Fibroblast of lung (primary cell): ENCODE measurements at regions not wholly inside any gene's neighbourhood (a gene's known extent, or its start where the extent isn't known, plus 50 kb on each side); places are given as distances from the start of the nearest gene placed in this dataset.
A peak's percentile ranks its signal among the peaks of the same experiment; 100 is the strongest.

ENCODE experiments used
- DNase-seq, 2 donors: peaks; one replicate each; pipeline versions ENCODE4 v3.0.0 to v3.0.0-alpha.2; 2010; ENCODE audit warnings: low read depth in 2 of 2
- H2AFZ ChIP-seq: 2 replicates; pipeline ENCODE4 v1.5.1; 2012; ENCODE audit warnings: low read length, control low read depth, inconsistent platforms
- H3K27ac ChIP-seq: 2 replicates; pipeline ENCODE4 v1.5.1; 2011; ENCODE audit warnings: low read length, control low read depth; ENCODE audit not compliant: insufficient read depth
- H3K27me3 ChIP-seq: 2 replicates; pipeline ENCODE4 v1.5.1; 2011; ENCODE audit warnings: mild to moderate bottlenecking, low read length; ENCODE audit not compliant: control insufficient read depth, insufficient read depth
- H3K36me3 ChIP-seq: 2 replicates; pipeline ENCODE4 v1.5.1; 2011; ENCODE audit warnings: low read length; ENCODE audit not compliant: control insufficient read depth, insufficient read depth
- H3K4me1 ChIP-seq: 2 replicates; pipeline ENCODE4 v1.5.1; 2011; ENCODE audit warnings: low read length; ENCODE audit not compliant: control insufficient read depth, insufficient read depth; ENCODE audit errors: extremely low read depth
- H3K4me2 ChIP-seq: 2 replicates; pipeline ENCODE4 v1.5.1; 2011; ENCODE audit warnings: low read length, control low read depth; ENCODE audit not compliant: insufficient read depth; ENCODE audit errors: extremely low read depth
- H3K4me3 ChIP-seq, 4 experiments: fragments of 200-600 bp in 1 of 4; sonication (generic) in 1 of 4; replicated peaks in 1 of 4; 2 replicates each; pipeline ENCODE4 v1.5.1; 2011 to 2016; ENCODE audit warnings: low read length in 4 of 4, low read depth in 3 of 4, mild to moderate bottlenecking in 3 of 4, control low read depth in 2 of 4, inconsistent platforms in 1 of 4, mixed read lengths in 1 of 4; ENCODE audit not compliant: insufficient read depth in 1 of 4; ENCODE audit errors: control extremely low read depth in 1 of 4
- H3K79me2 ChIP-seq: 2 replicates; pipeline ENCODE4 v1.5.1; 2012; ENCODE audit warnings: mild to moderate bottlenecking, low read length, inconsistent platforms; ENCODE audit not compliant: control insufficient read depth, insufficient read depth
- H3K9ac ChIP-seq: 2 replicates; pipeline ENCODE4 v1.5.1; 2011; ENCODE audit warnings: mild to moderate bottlenecking, low read length, control low read depth; ENCODE audit not compliant: insufficient read depth
- H3K9me3 ChIP-seq: 2 replicates; pipeline ENCODE4 v1.5.1; 2012; ENCODE audit warnings: low read depth, low read length; ENCODE audit not compliant: control insufficient read depth, insufficient read depth
- H4K20me1 ChIP-seq: 2 replicates; pipeline ENCODE4 v1.5.1; 2011; ENCODE audit warnings: low read length; ENCODE audit not compliant: control insufficient read depth, insufficient read depth; ENCODE audit errors: extremely low read depth
- CTCF ChIP-seq, 2 donors: IDR thresholded peaks in 1 of 2; conservative IDR thresholded peaks in 1 of 2; 1 replicate in 1 of 2; 2 replicates in 1 of 2; pipeline ENCODE4 v1.5.1; 2011 to 2012; ENCODE audit warnings: low read length in 2 of 2, control low read depth in 1 of 2, inconsistent platforms in 1 of 2, low read depth in 1 of 2, mild to moderate bottlenecking in 1 of 2
- EZH2 ChIP-seq: IDR thresholded peaks from 2 replicates; pipeline ENCODE4 v1.5.1; 2012; ENCODE audit warnings: low read length, control low read depth, mild to moderate bottlenecking; ENCODE audit errors: missing control alignments

DNA sequence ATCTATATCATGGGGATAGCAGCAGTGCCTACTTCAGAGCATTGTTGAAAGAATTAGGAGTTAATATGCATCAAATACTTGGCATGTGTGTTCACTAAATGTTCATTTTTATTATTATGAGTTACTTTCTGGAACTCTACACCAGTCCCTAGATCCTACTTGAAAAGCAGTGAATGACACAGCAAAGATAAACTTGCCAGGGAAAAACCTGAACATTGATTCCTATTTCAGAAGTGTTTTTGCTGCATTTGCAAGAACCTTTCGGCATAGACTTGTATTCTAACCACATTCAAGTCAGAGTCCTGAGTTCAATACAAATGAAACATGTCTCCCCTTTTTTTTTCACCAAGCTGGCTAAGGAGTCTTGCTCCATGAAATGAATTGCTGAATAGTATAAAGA is 187.4 kb upstream of the TAB2 start:
- Histone ChIP-seq H4K20me1 (no peaks in the 10 kb centered on the region), H2AFZ (no peak overlapping the region), H3K79me2 (no peaks in the 10 kb centered on the region), H3K4me3 (no peak overlapping the region), H3K27ac (no peak overlapping the region), H3K9me3 (no peaks in the 10 kb centered on the region), H3K4me2 (no peak overlapping the region), H3K9ac (no peak overlapping the region), H3K36me3 (no peaks in the 10 kb centered on the region), H3K27me3 (no peaks in the 10 kb centered on the region), H3K4me1 (peaks cover 5% of the 10 kb centered on the region)
- no peak for TF ChIP-seq EZH2
- no peak for TF ChIP-seq CTCF (conservative IDR thresholded peaks at IDR 0.05 in 1 of 2, IDR thresholded peaks at IDR 0.05 in 1 of 2; ENCODE audit: low read depth in 1 of 2, low read length in 2 of 2)
- peak in 1 of 2 donors; percentile 21 for DNase-seq

GRCh38 chr6:149130508-149130907 is 187.0 kb upstream of the TAB2 start:
- Histone ChIP-seq H2AFZ (no peak overlapping the region), H4K20me1 (no peaks in the 10 kb centered on the region)
- DNase-seq = no peak

GRCh38 chr6:149131891-149132290 is 185.6 kb upstream of the TAB2 start:
- no peaks in the 10 kb centered on the region for H3K36me3 ChIP-seq
- H3K27me3 ChIP-seq = no peaks in the 10 kb centered on the region
- H3K4me2 ChIP-seq = no peak overlapping the region
- no peaks in the 10 kb centered on the region for H3K79me2 ChIP-seq
- peaks cover 5% of the 10 kb centered on the region for H3K4me1 ChIP-seq
- H3K9ac ChIP-seq = no peak overlapping the region
- H2AFZ ChIP-seq = no peak overlapping the region
- no peaks in the 10 kb centered on the region for H3K9me3 ChIP-seq
- no peak overlapping the region for H3K4me3 ChIP-seq
- no peak for DNase-seq
- no peak overlapping the region for H3K27ac ChIP-seq
- no peaks in the 10 kb centered on the region for H4K20me1 ChIP-seq
- TF ChIP-seq CTCF (conservative IDR thresholded peaks at IDR 0.05 in 1 of 2, IDR thresholded peaks at IDR 0.05 in 1 of 2; ENCODE audit: low read depth in 1 of 2, low read length in 2 of 2) = no peak
- no peak for TF ChIP-seq EZH2

More at GRCh38 chr6:149130508-149130907, 187.0 kb upstream of the TAB2 start:
- Histone ChIP-seq H3K9ac (no peak overlapping the region), H3K4me2 (no peak overlapping the region), H3K9me3 (no peaks in the 10 kb centered on the region), H3K27ac (no peak overlapping the region), H3K4me1 (peaks cover 5% of the 10 kb centered on the region), H3K4me3 (no peak overlapping the region), H3K79me2 (no peaks in the 10 kb centered on the region), H3K36me3 (no peaks in the 10 kb centered on the region), H3K27me3 (no peaks in the 10 kb centered on the region)
- TF ChIP-seq EZH2 = no peak
- no peak for TF ChIP-seq CTCF (conservative IDR thresholded peaks at IDR 0.05 in 1 of 2, IDR thresholded peaks at IDR 0.05 in 1 of 2; ENCODE audit: low read depth in 1 of 2, low read length in 2 of 2)
